ENCODE measurements at regions not wholly inside any gene's neighbourhood (a gene's known extent, or its start where the extent isn't known, plus 50 kb on each side); places are given as distances from the start of the nearest gene placed in this dataset.

- Histone ChIP-seq H3K36me3 (ENCODE audit: insufficient read depth, low read length, poor library complexity, severe bottlenecking) (no peaks in the 10 kb centered on the region), H3K4me3 (ENCODE audit: low read depth, low read length, poor library complexity, severe bottlenecking) (no peak overlapping the region), H3K9me3 (ENCODE audit: low read depth, low read length, poor library complexity, severe bottlenecking) (peaks cover 8% of the 10 kb centered on the region), H3K27ac (ENCODE audit: low read depth, low read length, poor library complexity, severe bottlenecking) (no peak overlapping the region), H3K4me1 (ENCODE audit: insufficient read depth, low read length, poor library complexity, severe bottlenecking) (no peaks in the 10 kb centered on the region), H3K27me3 (replicated peaks; ENCODE audit: insufficient read depth, low read depth, low read length, poor library complexity) (peaks cover 5% of the 10 kb centered on the region)
- no peak for TF ChIP-seq EZH2 (IDR thresholded peaks at IDR 0.05; ENCODE audit: borderline replicate concordance, low read depth, low read length, poor library complexity, severe bottlenecking)
- no peak for TF ChIP-seq CTCF (conservative IDR thresholded peaks at IDR 0.05; ENCODE audit: low read depth, low read length)
- BruUV-seq (replicated peaks) = no TSS peak
- intact Hi-C loops (cut with micrococcal nuclease; ENCODE audit: unreplicated experiment) = no loop called here
- DNase-seq (ENCODE audit: low spot score) = no peak
- ChIA-PET CTCF (no interaction called here), POLR2A (ENCODE audit: low non-redundant PET) (no interaction called here)
These were observed 163.7 kb downstream of the SHOX start for GRCh38 chrX:794311-794710.

- Histone ChIP-seq H3K27ac (ENCODE audit: low read depth, low read length, poor library complexity, severe bottlenecking) (no peak overlapping the region), H3K4me3 (ENCODE audit: low read depth, low read length, poor library complexity, severe bottlenecking) (no peak overlapping the region), H3K9me3 (ENCODE audit: low read depth, low read length, poor library complexity, severe bottlenecking) (peaks cover 7% of the 10 kb centered on the region), H3K27me3 (replicated peaks; ENCODE audit: insufficient read depth, low read depth, low read length, poor library complexity) (peaks cover 5% of the 10 kb centered on the region), H3K36me3 (ENCODE audit: insufficient read depth, low read length, poor library complexity, severe bottlenecking) (no peaks in the 10 kb centered on the region), H3K4me1 (ENCODE audit: insufficient read depth, low read length, poor library complexity, severe bottlenecking) (no peaks in the 10 kb centered on the region)
- BruUV-seq (replicated peaks) = no TSS peak
- DNase-seq (ENCODE audit: low spot score) = no peak
- ChIA-PET POLR2A (ENCODE audit: low non-redundant PET) (no interaction called here), CTCF (no interaction called here)
- intact Hi-C loops (cut with micrococcal nuclease; ENCODE audit: unreplicated experiment) = no loop called here
- TF ChIP-seq CTCF (conservative IDR thresholded peaks at IDR 0.05; ENCODE audit: low read depth, low read length) = no peak
- TF ChIP-seq EZH2 (IDR thresholded peaks at IDR 0.05; ENCODE audit: borderline replicate concordance, low read depth, low read length, poor library complexity, severe bottlenecking) = no peak
These were observed 162.7 kb downstream of the SHOX start for GRCh38 chrX:793216-793770.

GRCh38 chrX:791479-792034, 161.0 kb downstream of the SHOX start:
- no peaks in the 10 kb centered on the region for H3K4me1 ChIP-seq (ENCODE audit: insufficient read depth, low read length, poor library complexity, severe bottlenecking)
- H3K27me3 ChIP-seq (replicated peaks; ENCODE audit: insufficient read depth, low read depth, low read length, poor library complexity) = peaks cover 5% of the 10 kb centered on the region
- no peaks in the 10 kb centered on the region for H3K36me3 ChIP-seq (ENCODE audit: insufficient read depth, low read length, poor library complexity, severe bottlenecking)
- CTCF ChIA-PET = no interaction called here
- TF ChIP-seq CTCF (conservative IDR thresholded peaks at IDR 0.05; ENCODE audit: low read depth, low read length) = no peak
- no peak for TF ChIP-seq EZH2 (IDR thresholded peaks at IDR 0.05; ENCODE audit: borderline replicate concordance, low read depth, low read length, poor library complexity, severe bottlenecking)
- no peak overlapping the region for H3K27ac ChIP-seq (ENCODE audit: low read depth, low read length, poor library complexity, severe bottlenecking)
- intact Hi-C loops (cut with micrococcal nuclease; ENCODE audit: unreplicated experiment) = no loop called here
- POLR2A ChIA-PET (ENCODE audit: low non-redundant PET) = no interaction called here
- H3K4me3 ChIP-seq (ENCODE audit: low read depth, low read length, poor library complexity, severe bottlenecking) = no peak overlapping the region
- H3K9me3 ChIP-seq (ENCODE audit: low read depth, low read length, poor library complexity, severe bottlenecking) = peaks cover 4% of the 10 kb centered on the region
- DNase-seq (ENCODE audit: low spot score) = no peak
- no TSS peak for BruUV-seq (replicated peaks)

Data from A673 (cell line).